ENCODE measurements at regions not wholly inside any gene's neighbourhood (a gene's known extent, or its start where the extent isn't known, plus 50 kb on each side); places are given as distances from the start of the nearest gene placed in this dataset.

GRCh38 chr4:134936014-134936413, 734.4 kb upstream of the PABPC4L start:
- TF ChIP-seq, protein P1, sequence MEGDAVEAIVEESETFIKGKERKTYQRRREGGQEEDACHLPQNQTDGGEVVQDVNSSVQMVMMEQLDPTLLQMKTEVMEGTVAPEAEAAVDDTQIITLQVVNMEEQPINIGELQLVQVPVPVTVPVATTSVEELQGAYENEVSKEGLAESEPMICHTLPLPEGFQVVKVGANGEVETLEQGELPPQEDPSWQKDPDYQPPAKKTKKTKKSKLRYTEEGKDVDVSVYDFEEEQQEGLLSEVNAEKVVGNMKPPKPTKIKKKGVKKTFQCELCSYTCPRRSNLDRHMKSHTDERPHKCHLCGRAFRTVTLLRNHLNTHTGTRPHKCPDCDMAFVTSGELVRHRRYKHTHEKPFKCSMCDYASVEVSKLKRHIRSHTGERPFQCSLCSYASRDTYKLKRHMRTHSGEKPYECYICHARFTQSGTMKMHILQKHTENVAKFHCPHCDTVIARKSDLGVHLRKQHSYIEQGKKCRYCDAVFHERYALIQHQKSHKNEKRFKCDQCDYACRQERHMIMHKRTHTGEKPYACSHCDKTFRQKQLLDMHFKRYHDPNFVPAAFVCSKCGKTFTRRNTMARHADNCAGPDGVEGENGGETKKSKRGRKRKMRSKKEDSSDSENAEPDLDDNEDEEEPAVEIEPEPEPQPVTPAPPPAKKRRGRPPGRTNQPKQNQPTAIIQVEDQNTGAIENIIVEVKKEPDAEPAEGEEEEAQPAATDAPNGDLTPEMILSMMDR (conservative IDR thresholded peaks at IDR 0.05; ENCODE audit: low read depth, low read length), result no peak
- no peak for TF ChIP-seq EZH2phosphoT487 (IDR thresholded peaks at IDR 0.05; ENCODE audit: borderline replicate concordance, low read length)
- no peak for TF ChIP-seq EZH2 (IDR thresholded peaks at IDR 0.05; ENCODE audit: low read length, unreplicated experiment)

Data from PC-3 (cell line).